ENCODE measurements at regions not wholly inside any gene's neighbourhood (a gene's known extent, or its start where the extent isn't known, plus 50 kb on each side); places are given as distances from the start of the nearest gene placed in this dataset.

- TF ChIP-seq ZNF462 (CRISPR knock-in tag; IDR thresholded peaks at IDR 0.05) = no peak
- no peak for TF ChIP-seq POLR2AphosphoS5 (IDR thresholded peaks at IDR 0.05; ENCODE audit: low read depth)
- no peak for TF ChIP-seq ZNF114 (CRISPR knock-in tag; IDR thresholded peaks at IDR 0.05)
- no peak for TF ChIP-seq REST (IDR thresholded peaks at IDR 0.05; ENCODE audit: unreplicated experiment)
- TF ChIP-seq EZH2 (IDR thresholded peaks at IDR 0.05; ENCODE audit: low read depth, unreplicated experiment) = no peak
- TF ChIP-seq ZNF331 (CRISPR knock-in tag; IDR thresholded peaks at IDR 0.05; ENCODE audit: low read depth) = no peak
- TF ChIP-seq EZH2phosphoT487 (IDR thresholded peaks at IDR 0.05; ENCODE audit: unreplicated experiment) = no peak
- TF ChIP-seq CREB1 (CRISPR knock-in tag; IDR thresholded peaks at IDR 0.05; ENCODE audit: low read depth) = no peak
- TF ChIP-seq NANOG (IDR thresholded peaks at IDR 0.05; ENCODE audit: borderline replicate concordance) = no peak
- TF ChIP-seq CTCF (conservative IDR thresholded peaks at IDR 0.05; ENCODE audit: low read depth in 2 of 2) = no peak
- TF ChIP-seq JUNB (IDR thresholded peaks at IDR 0.05; ENCODE audit: unreplicated experiment) = no peak
- no peak for TF ChIP-seq STAT1 (IDR thresholded peaks at IDR 0.05; ENCODE audit: unreplicated experiment)
These were observed 1252.6 kb downstream of the PCDH9 start (continued) for GRCh38 chr13:65977525-65977924.

Measured in GM23338 (cell line).